Tibial nerve (tissue), 4 donors: ENCODE measurements at regions not wholly inside any gene's neighbourhood (a gene's known extent, or its start where the extent isn't known, plus 50 kb on each side); places are given as distances from the start of the nearest gene placed in this dataset.

Experiments used
- DNase-seq, 2 donors: peaks; one replicate each; pipeline ENCODE4 v3.0.0-alpha.2; 2019; ENCODE audit warnings: low spot score in 2 of 2
- H3K27ac ChIP-seq, 4 donors: fragments of 200-600 bp; sonication (generic) in 3 of 4; one replicate each; pipeline ENCODE4 v1.5.1; 2017 to 2019; ENCODE audit warnings: mild to moderate bottlenecking in 1 of 4
- H3K27me3 ChIP-seq, 2 donors: fragments of 200-600 bp; sonication (generic) in 1 of 2; one replicate each; pipeline versions ENCODE4 v1.5.1 to v1.6.0; 2017 to 2019
- H3K36me3 ChIP-seq, 3 donors: fragments of 200-600 bp; sonication (generic); one replicate each; pipeline ENCODE4 v1.5.1; 2018 to 2019
- H3K4me1 ChIP-seq, 4 donors: fragments of 200-600 bp; sonication (generic) in 3 of 4; one replicate each; pipeline ENCODE4 v1.5.1; 2017 to 2019
- H3K4me3 ChIP-seq, 4 donors: fragments of 200-600 bp; sonication (generic) in 3 of 4; one replicate each; pipeline ENCODE4 v1.5.1; 2017 to 2019; ENCODE audit warnings: mild to moderate bottlenecking in 1 of 4, moderate library complexity in 1 of 4
- H3K9me3 ChIP-seq, 4 donors: fragments of 200-600 bp; sonication (generic) in 3 of 4; one replicate each; pipeline ENCODE4 v1.5.1; 2017 to 2019
- CTCF ChIP-seq, 5 experiments: fragments of 200-600 bp in 3 of 5; fragments of 450-650 bp in 2 of 5; sonication (generic) in 3 of 5; IDR thresholded peaks; one replicate each; pipeline ENCODE4 v1.5.1; 2016 to 2019; ENCODE audit warnings: antibody characterized with exemption in 5 of 5, mild to moderate bottlenecking in 3 of 5, moderate library complexity in 2 of 5
- EP300 ChIP-seq, 2 donors: sonication (generic); formaldehyde crosslinking; IDR thresholded peaks; one replicate each; pipeline ENCODE4 v1.6.1; 2017; ENCODE audit warnings: antibody characterized with exemption in 2 of 2, mild to moderate bottlenecking in 1 of 2
- POLR2A ChIP-seq, 2 donors: fragments of 450-650 bp; IDR thresholded peaks; one replicate each; pipeline ENCODE4 v1.6.1; 2017; ENCODE audit warnings: antibody characterized with exemption in 2 of 2, mild to moderate bottlenecking in 2 of 2, moderate library complexity in 2 of 2
- WGBS, 2 donors: methylation state at CpG; one replicate each; pipeline ENCODE4 v1.1.5; 2018; 5-methylcytosine and 5-hydroxymethylcytosine counted together

DNA sequence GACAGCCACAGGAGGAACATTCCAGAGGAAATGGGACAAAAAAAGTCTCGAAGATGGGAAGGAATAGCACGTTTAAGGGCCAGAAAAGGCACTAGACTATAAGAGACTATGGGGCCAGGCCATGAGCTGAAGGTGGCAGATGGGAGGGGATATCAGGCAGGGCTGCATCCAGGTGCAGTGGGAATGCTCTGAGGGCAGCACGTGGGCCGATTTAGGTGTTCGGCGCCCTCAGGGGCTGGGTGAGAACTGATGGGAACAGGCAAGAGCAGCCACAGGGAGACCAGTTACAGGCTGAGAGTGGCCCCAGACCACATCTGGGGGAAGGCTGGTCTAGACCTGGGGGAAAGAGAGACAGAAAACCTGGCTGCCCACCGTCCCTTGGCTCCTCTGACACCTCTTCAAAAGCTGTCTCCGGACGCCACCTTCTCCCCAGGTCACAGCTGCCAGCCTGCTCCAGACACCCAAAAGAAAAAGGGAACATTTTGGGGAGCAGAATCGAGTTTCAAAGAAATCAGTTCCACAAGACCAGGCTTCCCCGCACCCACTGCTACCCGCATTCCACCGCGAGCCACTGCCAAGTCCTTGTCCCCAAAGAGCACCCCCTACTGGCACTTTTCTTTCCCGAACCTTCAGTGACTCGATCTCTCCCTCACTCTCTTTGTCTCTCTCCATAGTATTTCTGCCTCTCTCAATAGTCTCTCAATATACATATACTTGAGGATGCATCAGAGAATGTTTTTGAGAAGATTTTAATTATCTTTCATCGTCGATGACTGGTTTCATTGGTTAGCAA lies 190.1 kb upstream of the AGAP1 start:
- Histone ChIP-seq H3K27ac (no peak overlapping the region), H3K9me3 (no peaks in the 10 kb centered on the region), H3K4me3 (no peak overlapping the region), H3K4me1 (peaks cover 0 to 12% (median 0%) of the 10 kb centered on the region in 4 donors), H3K36me3 (no peaks in the 10 kb centered on the region), H3K27me3 (no peaks in the 10 kb centered on the region)
- TF ChIP-seq CTCF (IDR thresholded peaks at IDR 0.05) (no peak), EP300 (IDR thresholded peaks at IDR 0.05) (no peak), POLR2A (IDR thresholded peaks at IDR 0.05) (no peak)
- no peak for DNase-seq
- WGBS, 2 donors = 80 to 86% methylated on average over 18 of the region's 18 CpGs

DNA sequence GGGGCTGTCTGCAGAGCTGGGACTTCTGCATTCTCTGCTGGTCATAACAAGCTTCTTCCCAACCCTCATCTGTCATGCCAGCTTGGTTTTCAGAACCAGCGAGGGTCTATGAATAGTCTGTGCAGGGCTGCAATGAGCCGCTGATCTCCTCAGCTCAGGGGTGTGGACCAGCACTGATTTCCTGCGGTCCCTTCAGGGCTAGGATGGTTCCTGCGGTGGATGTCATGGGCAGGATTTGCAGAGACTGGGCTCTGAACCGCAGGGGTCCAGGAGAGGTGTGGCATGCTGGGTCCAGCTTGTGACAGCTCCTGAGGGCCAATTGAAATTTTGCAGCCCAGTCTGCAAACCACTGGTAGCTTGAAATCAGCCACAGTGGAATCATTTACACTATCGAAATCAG lies 188.2 kb upstream of the AGAP1 start:
- no peak for DNase-seq
- H3K36me3 ChIP-seq = no peaks in the 10 kb centered on the region
- H3K4me3 ChIP-seq = no peak overlapping the region
- H3K4me1 ChIP-seq = peaks cover 0 to 5% (median 0%) of the 10 kb centered on the region in 4 donors
- no peak for TF ChIP-seq CTCF (IDR thresholded peaks at IDR 0.05)
- TF ChIP-seq EP300 (IDR thresholded peaks at IDR 0.05) = no peak
- no peak for TF ChIP-seq POLR2A (IDR thresholded peaks at IDR 0.05)
- no peaks in the 10 kb centered on the region for H3K27me3 ChIP-seq
- H3K27ac ChIP-seq = no peak overlapping the region
- WGBS, 2 donors = 92 to 95% methylated on average over 6 of the region's 6 CpGs
- H3K9me3 ChIP-seq = no peaks in the 10 kb centered on the region

DNA sequence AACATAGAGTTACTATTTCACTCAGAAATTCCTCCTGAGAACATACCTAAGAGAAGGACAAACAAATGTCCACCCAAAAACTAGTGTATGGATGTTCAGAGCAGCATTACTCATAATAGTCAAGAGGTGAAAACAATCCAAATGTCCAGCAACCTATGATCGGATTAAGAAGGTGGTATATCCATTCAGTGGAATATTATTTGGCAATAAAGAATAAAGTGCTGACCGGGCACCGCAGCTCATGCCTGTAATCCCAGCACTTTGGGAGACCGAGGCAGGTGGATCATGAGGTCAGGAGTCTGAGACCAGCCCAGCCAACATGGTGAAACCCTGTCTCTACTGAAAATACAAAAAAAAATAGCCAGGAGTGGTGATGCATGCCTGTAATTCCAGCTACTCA lies 182.8 kb upstream of the AGAP1 start:
- TF ChIP-seq EP300 (IDR thresholded peaks at IDR 0.05) (no peak), POLR2A (IDR thresholded peaks at IDR 0.05) (no peak), CTCF (IDR thresholded peaks at IDR 0.05) (no peak)
- H3K4me3 ChIP-seq = no peak overlapping the region
- no peak for DNase-seq
- no peaks in the 10 kb centered on the region for H3K27me3 ChIP-seq
- peaks cover 0 to 2% (median 0%) of the 10 kb centered on the region in 4 donors for H3K9me3 ChIP-seq
- H3K36me3 ChIP-seq = no peaks in the 10 kb centered on the region
- 96 to 97% methylated on average over 4 of the region's 4 CpGs for WGBS, 2 donors
- H3K4me1 ChIP-seq = no peaks in the 10 kb centered on the region
- no peak overlapping the region for H3K27ac ChIP-seq

DNA sequence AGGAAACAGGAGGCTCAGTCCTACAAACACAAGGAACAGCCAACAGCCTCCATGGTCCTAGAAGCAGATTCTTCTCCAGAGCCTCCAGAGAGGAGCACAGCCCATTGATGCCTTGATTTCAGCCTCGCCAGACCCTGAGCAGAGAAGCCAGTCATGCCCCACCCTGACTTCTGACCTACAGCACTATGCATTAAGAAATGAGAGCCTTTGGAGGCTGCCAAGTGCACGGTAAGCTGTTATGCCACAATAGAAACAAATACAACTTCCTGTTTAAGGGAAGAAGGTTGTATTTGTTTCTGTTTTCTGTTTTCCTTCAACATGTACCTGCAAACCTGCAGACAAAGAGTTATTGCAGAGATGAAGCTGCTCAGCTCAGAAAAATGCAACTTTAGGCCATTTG lies 181.3 kb upstream of the AGAP1 start:
- DNase-seq = no peak
- WGBS, 2 donors = 42 to 46% methylated on average over 2 of the region's 2 CpGs
- H3K4me3 ChIP-seq = no peak overlapping the region
- TF ChIP-seq POLR2A (IDR thresholded peaks at IDR 0.05) = no peak
- no peak for TF ChIP-seq EP300 (IDR thresholded peaks at IDR 0.05)
- no peak for TF ChIP-seq CTCF (IDR thresholded peaks at IDR 0.05)
- no peak overlapping the region for H3K27ac ChIP-seq
- H3K9me3 ChIP-seq = peaks cover 0 to 2% (median 0%) of the 10 kb centered on the region in 4 donors
- no peaks in the 10 kb centered on the region for H3K27me3 ChIP-seq
- H3K4me1 ChIP-seq = no peaks in the 10 kb centered on the region
- no peaks in the 10 kb centered on the region for H3K36me3 ChIP-seq

GRCh38 chr2:235314371-235314930 lies 179.4 kb upstream of the AGAP1 start:
- H3K4me3 ChIP-seq = no peak overlapping the region
- H3K9me3 ChIP-seq = peaks cover 0 to 2% (median 0%) of the 10 kb centered on the region in 4 donors
- WGBS, 2 donors = 64 to 76% methylated on average over 11 of the region's 11 CpGs
- H3K4me1 ChIP-seq = no peaks in the 10 kb centered on the region
- no peak for TF ChIP-seq EP300 (IDR thresholded peaks at IDR 0.05)
- no peak for TF ChIP-seq CTCF (IDR thresholded peaks at IDR 0.05)
- no peak for TF ChIP-seq POLR2A (IDR thresholded peaks at IDR 0.05)
- no peaks in the 10 kb centered on the region for H3K27me3 ChIP-seq
- H3K36me3 ChIP-seq = no peaks in the 10 kb centered on the region
- no peak for DNase-seq
- no peak overlapping the region for H3K27ac ChIP-seq
